GM18498 (cell line): ENCODE measurements at regions not wholly inside any gene's neighbourhood (a gene's known extent, or its start where the extent isn't known, plus 50 kb on each side); places are given as distances from the start of the nearest gene placed in this dataset.

Source experiments
- ATAC-seq: cut with Tn5 transposase; IDR thresholded peaks from one replicate; pipeline ENCODE4 v1.9.1; 2021; ENCODE audit warnings: mild to moderate bottlenecking, moderate library complexity; ENCODE audit not compliant: unreplicated experiment

- no peak for ATAC-seq
These were observed 103.6 kb upstream of the MYO16 start for GRCh38 chr13:108525827-108526226.

GRCh38 chr13:108526286-108526685, 103.1 kb upstream of the MYO16 start:
- no peak for ATAC-seq

- ATAC-seq = no peak
These were observed 101.6 kb upstream of the MYO16 start for GRCh38 chr13:108527844-108528243.

GRCh38 chr13:108528303-108528702, 101.1 kb upstream of the MYO16 start:
- no peak for ATAC-seq

- ATAC-seq = no peak
These were observed 95.6 kb upstream of the MYO16 start for GRCh38 chr13:108533842-108534241.

- no peak for ATAC-seq
These were observed 94.7 kb upstream of the MYO16 start for GRCh38 chr13:108534728-108535127.

GRCh38 chr13:108549934-108550333, 79.5 kb upstream of the MYO16 start:
- ATAC-seq = no peak

GRCh38 chr13:108551674-108552073, 77.7 kb upstream of the MYO16 start:
- no peak for ATAC-seq

- ATAC-seq = no peak
These were observed 70.9 kb upstream of the MYO16 start for GRCh38 chr13:108558489-108558888.

- no peak for ATAC-seq
These were observed 69.3 kb upstream of the MYO16 start for GRCh38 chr13:108560093-108560492.

GRCh38 chr13:108561149-108561548, 68.3 kb upstream of the MYO16 start:
- no peak for ATAC-seq

GRCh38 chr13:108566413-108567170, 62.8 kb upstream of the MYO16 start:
- no peak for ATAC-seq

- ATAC-seq = no peak
These were observed 56.6 kb upstream of the MYO16 start for GRCh38 chr13:108572782-108573211.

GRCh38 chr13:108573455-108573854, 56.0 kb upstream of the MYO16 start:
- no peak for ATAC-seq

- ATAC-seq = no peak
These were observed 54.6 kb upstream of the MYO16 start for GRCh38 chr13:108574856-108575255.

- no peak for ATAC-seq
These were observed 54.0 kb upstream of the MYO16 start for GRCh38 chr13:108575430-108575829.
